IMR-90 (cell line): ENCODE measurements at regions not wholly inside any gene's neighbourhood (a gene's known extent, or its start where the extent isn't known, plus 50 kb on each side); places are given as distances from the start of the nearest gene placed in this dataset.

Source experiments
- ATAC-seq: fragments of 200-7000 bp; cut with Tn5 transposase; 2 replicates; pipeline ENCODE4 v1.9.1; 2020; ENCODE audit warnings: low read depth, mild to moderate bottlenecking, moderate library complexity
- BruUV-seq: library from RNA; stranded (reverse); fragments of 400-500 nt; replicated peaks from 2 replicates; lab custom pipeline; 2021; lab: Mats Ljungman, UMichigan
- CTCF ChIA-PET: fragments of 300-600 bp; formaldehyde crosslinking; extraction: SDS; loops from one replicate; lab custom pipeline; 2021; ENCODE audit warnings: antibody characterized with exemption; lab: Yijun Ruan, JAX
- POLR2A ChIA-PET: fragments of 300-600 bp; sonication (Branson Sonifier 250); formaldehyde crosslinking; loops from one replicate; lab custom pipeline; 2022; ENCODE audit warnings: antibody characterized with exemption; ENCODE audit not compliant: unreplicated experiment; lab: Charles Lee
- DNase-seq: peaks from one replicate; pipeline ENCODE4 v3.0.0; 2013
- H2AFZ ChIP-seq: replicated peaks from 2 replicates; pipeline ENCODE3; 2013; ENCODE audit warnings: low read length, mild to moderate bottlenecking; ENCODE audit not compliant: poor library complexity
- H2AK5ac ChIP-seq: 2 replicates; pipeline ENCODE4 v1.6.1; 2013; ENCODE audit warnings: low read depth, low read length, inconsistent platforms
- H2AK9ac ChIP-seq: replicated peaks from 2 replicates; pipeline ENCODE3; 2013; ENCODE audit warnings: mild to moderate bottlenecking, low read depth, low read length, moderate library complexity; ENCODE audit not compliant: poor library complexity
- H2BK120ac ChIP-seq: 2 replicates; pipeline ENCODE4 v1.6.1; 2013; ENCODE audit warnings: low read depth, low read length, inconsistent platforms
- H2BK15ac ChIP-seq: 3 replicates; pipeline ENCODE4 v1.6.1; 2013; ENCODE audit warnings: low read depth, low read length, inconsistent platforms
- H2BK20ac ChIP-seq: 2 replicates; pipeline ENCODE4 v1.6.1; 2013; ENCODE audit warnings: low read depth, mild to moderate bottlenecking, inconsistent platforms, low read length, moderate library complexity
- H2BK5ac ChIP-seq: 2 replicates; pipeline ENCODE4 v1.6.1; 2013; ENCODE audit warnings: mild to moderate bottlenecking, low read depth, low read length, inconsistent platforms; ENCODE audit not compliant: poor library complexity, severe bottlenecking
- H3K14ac ChIP-seq: replicated peaks from 2 replicates; pipeline ENCODE4 v1.6.1; 2013; ENCODE audit warnings: low read depth, low read length, inconsistent platforms
- H3K18ac ChIP-seq: 2 replicates; pipeline ENCODE4 v1.6.1; 2013; ENCODE audit warnings: low read depth, low read length, control low read depth
- H3K23ac ChIP-seq: 2 replicates; pipeline ENCODE4 v1.6.1; 2013; ENCODE audit warnings: low read depth, low read length, inconsistent platforms
- H3K27ac ChIP-seq: 2 replicates; pipeline ENCODE4 v1.5.1; 2013; ENCODE audit warnings: mild to moderate bottlenecking, control low read depth, low read length; ENCODE audit not compliant: insufficient read depth
- H3K27me3 ChIP-seq: 2 replicates; pipeline ENCODE4 v1.6.1; 2013; ENCODE audit warnings: low read length; ENCODE audit not compliant: control insufficient read depth, insufficient read depth
- H3K36me3 ChIP-seq: 2 replicates; pipeline ENCODE4 v1.6.1; 2013; ENCODE audit warnings: low read length, mixed read lengths; ENCODE audit not compliant: control insufficient read depth, insufficient read depth
- H3K4ac ChIP-seq: 2 replicates; pipeline ENCODE4 v1.6.1; 2013; ENCODE audit warnings: low read depth, low read length, inconsistent platforms
- H3K4me1 ChIP-seq: 2 replicates; pipeline ENCODE4 v1.6.1; 2013; ENCODE audit warnings: low read length, mixed read lengths; ENCODE audit not compliant: control insufficient read depth, insufficient read depth
- H3K4me2 ChIP-seq: 2 replicates; pipeline ENCODE4 v1.6.1; 2013; ENCODE audit warnings: low read depth, mild to moderate bottlenecking, control low read depth, low read length, moderate library complexity
- H3K4me3 ChIP-seq: 2 replicates; pipeline ENCODE4 v1.5.1; 2013; ENCODE audit warnings: low read depth, mild to moderate bottlenecking, control low read depth, low read length, moderate library complexity; ENCODE audit not compliant: insufficient read depth
- H3K56ac ChIP-seq: 2 replicates; pipeline ENCODE4 v1.6.1; 2013; ENCODE audit warnings: low read length, inconsistent platforms; ENCODE audit not compliant: insufficient read depth; ENCODE audit errors: extremely low read depth
- H3K79me1 ChIP-seq, 2 experiments: 2 replicates each; pipeline ENCODE4 v1.6.1; 2013; ENCODE audit warnings: low read length in 2 of 2, inconsistent platforms in 1 of 2, low read depth in 1 of 2
- H3K9ac ChIP-seq: 2 replicates; pipeline ENCODE4 v1.6.1; 2013; ENCODE audit warnings: low read depth, low read length, control low read depth
- H3K9me1 ChIP-seq: 2 replicates; pipeline ENCODE4 v1.6.1; 2013; ENCODE audit warnings: low read length, inconsistent platforms; ENCODE audit not compliant: insufficient read depth
- H3K9me3 ChIP-seq: 2 replicates; pipeline ENCODE4 v1.6.1; 2013; ENCODE audit warnings: low read length; ENCODE audit not compliant: control insufficient read depth, insufficient read depth
- H4K20me1 ChIP-seq: 2 replicates; pipeline ENCODE4 v1.6.1; 2013; ENCODE audit warnings: low read length, inconsistent platforms; ENCODE audit not compliant: insufficient read depth
- H4K5ac ChIP-seq: 2 replicates; pipeline ENCODE4 v1.6.1; 2013; ENCODE audit warnings: mild to moderate bottlenecking, low read depth, low read length, control low read depth
- H4K8ac ChIP-seq, 2 experiments: 2 replicates each; pipeline ENCODE4 v1.6.1; 2013; ENCODE audit warnings: low read depth in 2 of 2, low read length in 2 of 2, control low read depth in 1 of 2, inconsistent platforms in 1 of 2
- H4K91ac ChIP-seq: 2 replicates; pipeline ENCODE4 v1.6.1; 2013; ENCODE audit warnings: low read depth, low read length, inconsistent platforms; ENCODE audit not compliant: insufficient read depth
- BHLHE40 ChIP-seq: fragments of 150-350 bp; IDR thresholded peaks from 2 replicates; pipeline ENCODE4 v1.6.1; 2016; ENCODE audit warnings: mild to moderate bottlenecking, low read depth, low read length
- CEBPB ChIP-seq: IDR thresholded peaks from 2 replicates; pipeline ENCODE4 v1.6.1; 2012; ENCODE audit warnings: low read depth, low read length, improper control_type of control experiment
- CHD1 ChIP-seq: IDR thresholded peaks from 2 replicates; pipeline ENCODE4 v1.6.1; 2012; ENCODE audit warnings: low read depth, low read length, improper control_type of control experiment
- FOS ChIP-seq: fragments of 150-350 bp; IDR thresholded peaks from 2 replicates; pipeline ENCODE4 v1.6.1; 2016; ENCODE audit warnings: low read depth, low read length
- MAFK ChIP-seq: IDR thresholded peaks from 2 replicates; pipeline ENCODE4 v1.6.1; 2012; ENCODE audit warnings: low read depth, low read length, improper control_type of control experiment
- MAZ ChIP-seq: IDR thresholded peaks from 2 replicates; pipeline ENCODE4 v1.6.1; 2012; ENCODE audit warnings: low read depth, mild to moderate bottlenecking, low read length, improper control_type of control experiment, moderate library complexity, borderline replicate concordance
- MXI1 ChIP-seq: IDR thresholded peaks from 2 replicates; pipeline ENCODE4 v1.6.1; 2012; ENCODE audit warnings: low read depth, mild to moderate bottlenecking, low read length, moderate library complexity, borderline replicate concordance
- NFE2L2 ChIP-seq: fragments of 150-350 bp; IDR thresholded peaks from 2 replicates; pipeline ENCODE4 v1.6.1; 2016; ENCODE audit warnings: low read depth, mild to moderate bottlenecking, low read length
- POLR2A ChIP-seq: IDR thresholded peaks from 2 replicates; pipeline ENCODE4 v1.6.1; 2012; ENCODE audit warnings: mild to moderate bottlenecking, low read depth, low read length
- RAD21 ChIP-seq: IDR thresholded peaks from 2 replicates; pipeline ENCODE4 v1.6.1; 2012; ENCODE audit warnings: low read length, improper control_type of control experiment
- RCOR1 ChIP-seq: IDR thresholded peaks from 2 replicates; pipeline ENCODE4 v1.6.1; 2012; ENCODE audit warnings: mild to moderate bottlenecking, low read length, improper control_type of control experiment; ENCODE audit not compliant: insufficient replicate concordance
- RFX5 ChIP-seq: IDR thresholded peaks from 2 replicates; pipeline ENCODE4 v1.8.0; 2012; ENCODE audit warnings: low read depth, mild to moderate bottlenecking, low read length, moderate library complexity
- SMC3 ChIP-seq: fragments of 150-350 bp; IDR thresholded peaks from 2 replicates; pipeline ENCODE4 v1.6.1; 2016; ENCODE audit warnings: low read depth, mild to moderate bottlenecking, antibody characterized with exemption, low read length, moderate library complexity
- WGBS, 2 experiments: methylation state at CpG; one replicate each; pipeline versions ENCODE4 v1.1.5 to v1.1.7; 2013; ENCODE audit warnings: missing lambda C conversion rate in 2 of 2; ENCODE audit not compliant: insufficient read length in 1 of 2; ENCODE audit errors: extremely low coverage in 2 of 2; 5-methylcytosine and 5-hydroxymethylcytosine counted together
- dilution Hi-C: fragments of 300-500 bp; cut with HindIII; formaldehyde crosslinking; loops from one replicate; pipeline ENCODE4 v1.14.3; 2018; ENCODE audit warnings: low sequenced_read_pairs; ENCODE audit not compliant: unreplicated experiment
- in situ Hi-C: fragments of 300-500 bp; cut with MboI; formaldehyde crosslinking; loops from 3 replicates; pipeline ENCODE4 v1.14.3; 2019; ENCODE audit warnings: low sequenced_read_pairs, inconsistent platforms, mixed read lengths
- intact Hi-C: fragments of 100-400 bp; cut with micrococcal nuclease; formaldehyde crosslinking; loops from 2 replicates; pipeline ENCODE4 v1.10.0; 2022
- TF ChIP-seq, protein P1 (sequence below): fragments of 150-350 bp; IDR thresholded peaks from 2 replicates; pipeline ENCODE4 v1.6.1; 2016; ENCODE audit warnings: low read depth, mild to moderate bottlenecking, low read length, moderate library complexity, borderline replicate concordance
- TF ChIP-seq, protein P2 (sequence below): conservative IDR thresholded peaks from 2 replicates; pipeline ENCODE4 v1.5.1; 2012; ENCODE audit warnings: mild to moderate bottlenecking, low read depth, low read length, improper control_type of control experiment
- TF ChIP-seq, protein P3 (sequence below): fragments of 150-350 bp; IDR thresholded peaks from 2 replicates; pipeline ENCODE4 v1.6.1; 2017; ENCODE audit warnings: mild to moderate bottlenecking, antibody characterized with exemption, low read length, low read depth

DNA sequence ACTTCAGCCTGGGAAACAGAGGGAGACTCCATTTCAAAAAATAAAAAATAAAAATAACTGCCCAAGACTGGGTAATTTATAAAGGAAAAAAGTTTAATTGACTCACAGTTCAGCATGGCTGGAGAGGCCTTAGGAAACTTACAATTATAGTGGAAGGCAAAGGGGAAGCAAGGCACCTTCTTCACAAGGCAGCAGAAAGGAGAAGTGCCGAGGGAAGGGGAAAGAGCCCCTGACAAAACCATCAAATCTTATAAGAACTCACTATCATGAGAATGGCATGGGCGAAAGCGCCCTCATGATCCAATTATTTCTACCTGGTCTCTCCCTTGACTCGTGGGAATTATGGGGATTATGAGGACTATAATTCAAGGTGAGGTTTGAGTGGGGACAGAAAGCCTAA is 95.5 kb upstream of the LGSN start:
- H4K91ac ChIP-seq = no peak overlapping the region
- H2AK9ac ChIP-seq = no peak overlapping the region
- no peak overlapping the region for H2BK120ac ChIP-seq
- H3K9ac ChIP-seq = no peak overlapping the region
- intact Hi-C loops = no loop called here
- no peaks in the 10 kb centered on the region for H3K79me1 ChIP-seq
- ChIA-PET POLR2A (no interaction called here), CTCF (interaction anchor here (0.6 kb wide), 1 partner anchor 751 kb away, joined by 10 read pairs; no protein-coding TSS in a partner anchor)
- H3K27me3 ChIP-seq = no peaks in the 10 kb centered on the region
- no peak overlapping the region for H4K8ac ChIP-seq
- no peak overlapping the region for H3K14ac ChIP-seq
- H4K20me1 ChIP-seq = no peaks in the 10 kb centered on the region
- H3K56ac ChIP-seq = no peak overlapping the region
- H3K4me1 ChIP-seq = no peaks in the 10 kb centered on the region
- dilution Hi-C loops = no loop called here
- no peak overlapping the region for H2AK5ac ChIP-seq
- no TSS peak for BruUV-seq
- H3K4me3 ChIP-seq = no peak overlapping the region
- no CpG with 5 or more reads among the region's 4 CpGs for whole genome bisulfite sequencing, 2 experiments
- no peak overlapping the region for H3K4me2 ChIP-seq
- H3K9me3 ChIP-seq = no peaks in the 10 kb centered on the region
- H3K9me1 ChIP-seq = no peaks in the 10 kb centered on the region
- H3K36me3 ChIP-seq = no peaks in the 10 kb centered on the region
- no peak overlapping the region for H2BK5ac ChIP-seq
- H3K4ac ChIP-seq = no peak overlapping the region
- no peak overlapping the region for H3K27ac ChIP-seq
- no peak overlapping the region for H2AFZ ChIP-seq
- no peak overlapping the region for H4K5ac ChIP-seq
- H3K18ac ChIP-seq = no peak overlapping the region
- ATAC-seq (no peak), DNase-seq (no peak)
- H2BK15ac ChIP-seq = no peak overlapping the region
- in situ Hi-C loops = no loop called here
- TF ChIP-seq, protein P1, sequence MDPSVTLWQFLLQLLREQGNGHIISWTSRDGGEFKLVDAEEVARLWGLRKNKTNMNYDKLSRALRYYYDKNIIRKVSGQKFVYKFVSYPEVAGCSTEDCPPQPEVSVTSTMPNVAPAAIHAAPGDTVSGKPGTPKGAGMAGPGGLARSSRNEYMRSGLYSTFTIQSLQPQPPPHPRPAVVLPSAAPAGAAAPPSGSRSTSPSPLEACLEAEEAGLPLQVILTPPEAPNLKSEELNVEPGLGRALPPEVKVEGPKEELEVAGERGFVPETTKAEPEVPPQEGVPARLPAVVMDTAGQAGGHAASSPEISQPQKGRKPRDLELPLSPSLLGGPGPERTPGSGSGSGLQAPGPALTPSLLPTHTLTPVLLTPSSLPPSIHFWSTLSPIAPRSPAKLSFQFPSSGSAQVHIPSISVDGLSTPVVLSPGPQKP = no peak
- TF ChIP-seq POLR2A (no peak), MAZ (no peak), NFE2L2 (no peak), CHD1 (no peak), MXI1 (no peak), CEBPB (no peak), RFX5 (no peak), FOS (no peak), RAD21 (no peak), BHLHE40 (no peak), SMC3 (no peak), MAFK (no peak), RCOR1 (no peak)
- TF ChIP-seq, protein P2, sequence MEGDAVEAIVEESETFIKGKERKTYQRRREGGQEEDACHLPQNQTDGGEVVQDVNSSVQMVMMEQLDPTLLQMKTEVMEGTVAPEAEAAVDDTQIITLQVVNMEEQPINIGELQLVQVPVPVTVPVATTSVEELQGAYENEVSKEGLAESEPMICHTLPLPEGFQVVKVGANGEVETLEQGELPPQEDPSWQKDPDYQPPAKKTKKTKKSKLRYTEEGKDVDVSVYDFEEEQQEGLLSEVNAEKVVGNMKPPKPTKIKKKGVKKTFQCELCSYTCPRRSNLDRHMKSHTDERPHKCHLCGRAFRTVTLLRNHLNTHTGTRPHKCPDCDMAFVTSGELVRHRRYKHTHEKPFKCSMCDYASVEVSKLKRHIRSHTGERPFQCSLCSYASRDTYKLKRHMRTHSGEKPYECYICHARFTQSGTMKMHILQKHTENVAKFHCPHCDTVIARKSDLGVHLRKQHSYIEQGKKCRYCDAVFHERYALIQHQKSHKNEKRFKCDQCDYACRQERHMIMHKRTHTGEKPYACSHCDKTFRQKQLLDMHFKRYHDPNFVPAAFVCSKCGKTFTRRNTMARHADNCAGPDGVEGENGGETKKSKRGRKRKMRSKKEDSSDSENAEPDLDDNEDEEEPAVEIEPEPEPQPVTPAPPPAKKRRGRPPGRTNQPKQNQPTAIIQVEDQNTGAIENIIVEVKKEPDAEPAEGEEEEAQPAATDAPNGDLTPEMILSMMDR = no peak
- TF ChIP-seq, protein P3, sequence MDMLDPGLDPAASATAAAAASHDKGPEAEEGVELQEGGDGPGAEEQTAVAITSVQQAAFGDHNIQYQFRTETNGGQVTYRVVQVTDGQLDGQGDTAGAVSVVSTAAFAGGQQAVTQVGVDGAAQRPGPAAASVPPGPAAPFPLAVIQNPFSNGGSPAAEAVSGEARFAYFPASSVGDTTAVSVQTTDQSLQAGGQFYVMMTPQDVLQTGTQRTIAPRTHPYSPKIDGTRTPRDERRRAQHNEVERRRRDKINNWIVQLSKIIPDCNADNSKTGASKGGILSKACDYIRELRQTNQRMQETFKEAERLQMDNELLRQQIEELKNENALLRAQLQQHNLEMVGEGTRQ = no peak
- no peak overlapping the region for H2BK20ac ChIP-seq
- no peak overlapping the region for H3K23ac ChIP-seq
